ENCODE measurements at regions not wholly inside any gene's neighbourhood (a gene's known extent, or its start where the extent isn't known, plus 50 kb on each side); places are given as distances from the start of the nearest gene placed in this dataset.
"Not testable (repeated sequence)": the region's sequence is repeated elsewhere in the genome, so short reads cannot be mapped to it uniquely, and the experiment has no call there.

GRCh38 chr6:27531772-27532459, 59.0 kb upstream of the ZNF184 start:
- no peak for DNase-seq

GRCh38 chr6:27529796-27530195, 56.9 kb upstream of the ZNF184 start:
- not testable (repeated sequence) for DNase-seq

GRCh38 chr6:27528714-27529113, 55.8 kb upstream of the ZNF184 start:
- no peak for DNase-seq

All from Kasumi-1 (cell line).